ENCODE measurements at regions not wholly inside any gene's neighbourhood (a gene's known extent, or its start where the extent isn't known, plus 50 kb on each side); places are given as distances from the start of the nearest gene placed in this dataset.
"Not testable (repeated sequence)": the region's sequence is repeated elsewhere in the genome, so short reads cannot be mapped to it uniquely, and the experiment has no call there.

- no peak for DNase-seq
Observed at GRCh38 chr6:165843121-165843520, 180.1 kb upstream of the PDE10A start.

DNA sequence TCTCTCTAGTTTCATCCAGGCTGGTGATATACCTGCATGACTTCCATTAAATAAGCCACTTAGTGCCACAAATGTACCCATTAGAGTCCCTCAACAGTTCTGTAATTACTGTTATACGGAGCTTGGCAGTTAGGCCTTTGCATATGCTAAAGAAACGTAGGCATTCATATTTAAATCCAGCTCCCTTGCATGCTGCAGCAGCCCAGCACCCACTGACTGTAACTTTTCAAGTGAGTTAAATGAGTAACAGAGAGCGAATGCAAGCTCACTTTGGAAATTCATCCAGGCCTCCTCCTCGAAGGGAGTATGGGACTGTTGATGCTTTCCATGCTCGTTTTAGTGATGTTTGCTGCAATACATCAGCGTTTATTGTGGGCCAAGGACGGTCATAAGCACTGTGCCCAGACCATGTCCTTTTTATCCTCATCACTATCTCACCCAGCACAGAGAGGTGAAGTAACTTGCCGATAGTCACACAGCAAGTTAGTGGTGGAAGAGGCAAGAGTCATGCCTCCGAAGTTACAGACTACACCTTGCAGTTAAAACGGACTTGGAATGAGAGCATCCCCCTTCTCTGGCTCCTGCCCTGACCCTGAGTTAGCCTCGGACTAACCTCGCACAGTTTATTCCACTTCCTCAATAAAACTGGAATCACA is 179.4 kb upstream of the PDE10A start:
- DNase-seq, result no peak

- DNase-seq, result no peak
Observed at GRCh38 chr6:165841153-165841558, 178.1 kb upstream of the PDE10A start.

DNA sequence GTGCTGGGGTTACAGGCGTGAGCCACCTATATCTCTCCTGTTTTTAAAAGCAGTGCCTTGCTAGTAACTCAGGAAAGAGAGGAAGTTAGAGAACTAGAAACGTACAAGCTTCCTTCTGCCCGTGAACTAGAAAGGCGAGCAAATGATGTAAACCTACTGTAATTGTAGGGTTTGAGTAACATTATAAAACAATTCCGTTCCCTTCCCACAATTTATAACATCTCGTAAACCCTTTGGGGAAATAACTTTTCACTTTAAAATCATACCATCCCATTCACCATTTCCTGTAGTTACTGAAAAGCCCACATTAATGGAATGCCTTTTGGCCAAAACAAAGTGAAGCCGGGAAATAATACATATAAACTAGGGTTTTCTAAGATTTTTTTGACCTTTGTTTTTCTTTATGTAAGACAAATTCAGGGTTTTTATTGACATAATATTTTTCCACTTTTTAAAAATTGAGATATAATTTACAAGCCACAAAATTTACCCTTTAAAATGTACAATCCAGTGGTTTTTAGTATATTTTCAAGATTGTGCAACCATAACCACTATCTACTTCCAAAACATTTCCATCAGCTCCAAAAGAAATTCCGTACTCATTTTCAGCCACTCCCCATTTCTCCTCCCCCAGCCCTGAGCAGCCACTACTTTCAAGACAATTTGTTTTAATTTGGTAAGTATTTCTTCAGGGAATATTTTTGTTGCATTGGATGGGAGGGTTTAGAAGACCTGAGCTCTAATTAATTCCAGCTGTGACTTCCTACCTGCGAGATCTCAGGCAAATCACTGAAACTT is 175.1 kb upstream of the PDE10A start:
- no peak for DNase-seq

DNA sequence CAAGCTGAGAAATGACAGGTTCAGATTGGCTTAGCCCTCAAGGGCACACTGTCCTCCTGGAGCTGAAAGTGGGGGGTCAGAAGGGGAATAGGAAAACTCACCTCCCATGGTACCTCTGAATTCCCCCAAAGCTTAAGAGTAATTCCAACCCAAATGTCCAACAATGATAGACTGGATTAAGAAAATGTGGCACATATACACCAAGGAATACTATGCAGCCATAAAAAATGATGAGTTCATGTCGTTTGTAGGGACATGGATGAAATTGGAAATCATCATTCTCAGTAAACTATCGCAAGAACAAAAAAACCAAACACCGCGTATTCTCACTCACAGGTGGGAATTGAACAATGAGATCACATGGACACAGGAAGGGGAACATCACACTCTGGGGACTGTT is 173.6 kb upstream of the PDE10A start:
- not testable (repeated sequence) for DNase-seq

DNA sequence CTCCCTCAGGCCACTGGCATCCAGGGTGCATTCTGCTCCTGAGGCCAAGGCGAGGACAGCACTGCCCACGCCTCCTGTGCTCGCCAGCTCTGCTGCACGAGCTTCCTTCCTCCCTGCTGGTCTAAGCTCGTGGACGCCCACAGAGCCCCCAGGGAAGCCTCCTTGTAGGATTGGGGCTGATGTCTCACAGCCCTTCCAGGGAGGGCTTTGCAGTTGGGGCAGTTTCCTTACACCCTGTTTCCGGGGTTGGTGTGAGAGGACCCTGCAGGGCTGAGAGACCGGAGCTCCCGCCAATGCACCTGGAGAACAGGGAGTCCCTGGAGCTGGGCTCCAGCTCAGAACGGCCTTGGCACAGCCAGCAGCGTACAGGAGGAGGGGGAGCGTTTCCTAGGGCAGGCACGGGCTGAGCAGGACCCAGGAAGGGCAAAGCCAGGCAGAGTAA is 172.4 kb upstream of the PDE10A start:
- peak in 1 of 4 experiments; percentile 13 for DNase-seq

DNA sequence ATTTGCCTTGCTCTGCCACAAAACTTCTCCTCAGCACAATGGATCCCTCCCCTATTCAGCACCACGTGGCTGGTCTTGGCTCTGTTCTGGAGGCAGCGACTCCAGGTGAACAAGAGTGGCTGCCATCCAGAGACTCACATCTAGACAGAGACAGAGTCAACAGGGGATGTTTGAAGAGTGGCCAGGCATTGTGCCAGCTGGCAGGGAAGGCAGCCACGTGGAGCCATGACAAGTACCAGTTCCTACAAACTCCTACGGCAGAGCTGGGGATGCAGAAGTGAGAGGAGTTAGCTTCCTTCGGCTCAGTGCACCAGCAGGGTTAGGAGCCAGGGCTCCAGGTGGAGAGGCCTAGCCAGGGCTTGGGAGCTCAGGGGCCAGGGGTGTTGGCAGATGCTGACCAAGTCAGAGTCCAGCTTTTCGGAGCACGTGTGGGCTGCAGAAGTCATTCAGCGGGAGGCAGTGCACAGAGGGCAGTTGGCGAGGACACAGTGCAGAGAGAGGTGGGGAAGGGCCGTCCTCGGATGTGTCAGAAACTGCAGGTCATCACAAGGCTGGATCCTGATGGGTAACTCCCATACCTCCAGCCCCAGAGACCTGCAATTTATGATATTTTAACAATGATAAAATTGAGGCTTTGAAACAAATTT is 171.7 kb upstream of the PDE10A start:
- DNase-seq, result peak in 2 of 4 experiments; percentile 10 to 25

GRCh38 chr6:165833355-165833754 is 170.3 kb upstream of the PDE10A start:
- no peak for DNase-seq

- DNase-seq, result no peak
Observed at GRCh38 chr6:165831812-165832510, 168.9 kb upstream of the PDE10A start.

DNA sequence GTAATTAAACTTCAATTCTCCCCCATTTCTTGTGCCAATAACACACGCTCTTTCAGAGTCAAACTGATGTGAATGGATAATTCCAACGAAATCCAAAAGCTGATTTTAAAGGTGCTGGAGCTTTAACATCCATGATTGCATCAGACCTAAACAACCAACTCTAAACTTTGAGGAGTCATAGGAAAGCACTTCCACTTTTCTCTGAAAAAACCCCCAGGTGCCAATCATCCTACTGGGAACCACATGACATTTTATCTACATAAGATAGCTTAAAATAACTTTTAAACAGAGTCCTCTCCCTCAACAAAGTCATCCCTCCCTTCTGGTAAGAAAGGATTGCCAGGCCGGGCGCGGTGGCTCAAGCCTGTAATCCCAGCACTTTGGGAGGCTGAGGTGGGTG is 167.7 kb upstream of the PDE10A start:
- no peak for DNase-seq

DNA sequence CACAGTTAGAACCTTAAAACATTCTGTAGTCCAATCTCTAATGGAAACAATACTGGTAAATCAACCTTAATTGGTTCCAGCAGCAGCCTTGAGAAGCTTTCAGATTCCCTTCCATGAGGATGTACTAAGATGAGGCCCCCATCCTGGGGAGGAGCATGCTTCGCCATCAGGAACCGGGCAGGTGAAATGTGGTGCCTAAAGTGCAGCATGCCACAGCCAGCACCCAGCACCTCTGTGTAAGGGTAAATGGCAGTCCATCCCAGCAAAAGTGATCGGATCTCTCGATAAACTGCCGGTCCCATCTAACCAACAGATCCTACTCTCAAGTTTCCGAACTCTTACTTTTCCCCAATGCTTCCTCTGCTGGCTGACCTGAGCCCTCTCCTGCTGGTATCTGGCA is 166.3 kb upstream of the PDE10A start:
- no peak for DNase-seq

DNA sequence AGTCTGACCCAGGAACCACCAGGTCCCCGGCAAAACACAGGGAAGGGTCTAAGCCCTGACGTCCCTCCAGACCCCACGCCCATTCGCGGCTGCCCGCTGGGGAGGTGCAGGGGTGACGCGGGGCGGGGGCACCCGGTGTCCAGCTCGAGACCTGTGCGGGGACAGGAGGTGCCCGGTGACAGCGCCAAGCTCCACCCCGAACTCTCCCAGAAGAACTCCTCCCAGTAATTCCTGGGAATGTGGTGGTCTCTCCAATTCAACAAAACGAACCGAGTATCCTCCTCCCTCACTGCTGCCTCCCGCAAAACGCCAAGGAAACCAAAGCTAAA is 164.1 kb upstream of the PDE10A start:
- no peak for DNase-seq

- DNase-seq, result no peak
Observed at GRCh38 chr6:165826487-165827189, 163.6 kb upstream of the PDE10A start.

GRCh38 chr6:165825256-165825815 is 162.3 kb upstream of the PDE10A start:
- DNase-seq, result no peak

GRCh38 chr6:165823609-165824326 is 160.7 kb upstream of the PDE10A start:
- DNase-seq, result no peak

- DNase-seq, result no peak
Observed at GRCh38 chr6:165822501-165822900, 159.5 kb upstream of the PDE10A start.

- no peak for DNase-seq
Observed at GRCh38 chr6:165821754-165822153, 158.7 kb upstream of the PDE10A start.

DNA sequence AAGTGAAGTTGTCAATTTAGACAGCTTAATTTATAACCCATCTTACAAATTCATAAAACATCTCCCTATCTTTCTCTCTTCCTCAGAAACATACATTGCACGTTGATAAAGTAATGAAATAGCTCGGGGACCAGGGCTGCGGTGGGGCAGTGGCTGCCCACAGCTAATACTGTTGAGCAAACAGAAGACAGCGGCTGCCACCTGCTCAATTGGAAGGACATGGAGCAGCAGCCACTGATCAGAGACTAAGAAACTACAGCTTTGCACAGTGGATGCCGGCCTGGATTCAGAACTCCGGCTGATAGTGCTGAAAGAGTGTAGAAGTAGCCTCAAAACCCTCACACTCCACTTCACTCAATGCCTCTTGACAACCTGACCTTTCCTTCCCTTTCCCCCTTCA is 157.9 kb upstream of the PDE10A start:
- DNase-seq, result no peak

DNA sequence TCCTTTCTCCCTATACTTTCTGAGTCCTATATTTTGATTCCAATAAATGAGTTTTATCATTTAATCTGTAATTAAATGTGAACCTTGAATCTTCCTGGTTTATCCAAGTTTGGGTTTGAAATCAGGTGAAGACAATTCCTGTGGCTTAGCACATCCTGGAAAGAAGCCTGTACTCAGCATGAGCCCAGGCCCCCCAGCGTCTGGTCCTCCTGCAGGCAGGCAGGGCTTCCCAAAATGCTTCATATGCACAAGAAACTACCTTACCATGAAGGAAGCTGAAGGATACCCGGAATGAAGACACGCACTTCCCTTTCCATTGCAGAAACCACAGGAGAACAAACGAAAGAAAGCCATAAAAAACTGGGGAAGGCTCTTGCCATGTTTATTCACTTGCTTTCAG is 157.4 kb upstream of the PDE10A start:
- DNase-seq, result no peak

DNA sequence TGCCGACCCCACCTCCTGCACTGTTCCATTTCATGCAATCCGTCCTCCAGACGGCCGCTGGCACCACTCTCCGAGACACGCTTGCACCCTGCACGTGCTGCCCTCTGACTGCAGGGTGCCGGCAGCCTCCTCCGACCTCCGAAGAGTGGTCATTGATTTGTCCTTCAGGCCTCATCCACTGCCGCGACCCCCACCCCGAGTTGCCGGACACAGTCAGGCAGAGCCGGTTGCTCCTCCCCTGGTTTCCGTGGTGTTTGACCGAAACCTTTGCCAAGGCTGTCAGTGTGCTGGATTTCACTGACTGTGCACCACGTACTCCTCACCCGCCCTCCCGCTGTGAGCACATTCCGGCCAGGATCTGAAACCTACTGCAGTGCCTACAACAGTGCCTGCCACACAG is 156.4 kb upstream of the PDE10A start:
- DNase-seq, result no peak

GRCh38 chr6:165818200-165818599 is 155.2 kb upstream of the PDE10A start:
- DNase-seq, result no peak

GRCh38 chr6:165817771-165818170 is 154.7 kb upstream of the PDE10A start:
- no peak for DNase-seq
